ENCODE measurements at regions not wholly inside any gene's neighbourhood (a gene's known extent, or its start where the extent isn't known, plus 50 kb on each side); places are given as distances from the start of the nearest gene placed in this dataset.

DNA sequence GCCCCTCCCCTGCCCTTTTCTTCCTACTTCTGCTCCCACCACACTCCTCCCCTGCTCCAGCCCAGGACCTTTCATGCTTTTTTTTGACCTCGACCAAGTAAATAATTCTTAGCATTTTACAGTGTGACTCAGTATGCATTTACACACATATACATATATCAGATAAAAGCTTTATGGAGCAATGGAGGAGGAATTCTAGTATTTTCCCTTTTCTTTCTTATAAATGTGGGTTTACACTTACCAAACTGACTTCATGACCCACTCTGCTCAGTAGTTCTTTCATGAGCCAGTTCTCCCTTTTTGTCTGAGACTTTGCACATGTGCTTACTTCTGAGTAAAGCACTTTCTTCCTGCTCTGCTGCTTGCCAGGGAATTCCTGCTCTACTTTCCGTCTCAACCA, 111.8 kb upstream of the H2AZ1 start:
- Histone ChIP-seq H2BK15ac (ENCODE audit: low read depth, poor library complexity, severe bottlenecking) (no peak overlapping the region), H3K27ac (ENCODE audit: low read length, poor library complexity, severe bottlenecking) (no peak overlapping the region), H3K4ac (ENCODE audit: low read depth in 1 of 2, low read length in 2 of 2) (no peak overlapping the region), H3K23ac (ENCODE audit: low read length in 2 of 2) (no peak overlapping the region), H3K4me1 (ENCODE audit: control insufficient read depth, insufficient read depth, low read depth, low read length) (peaks cover 1% of the 10 kb centered on the region), H3K9me3 (ENCODE audit: control insufficient read depth, low read length) (no peaks in the 10 kb centered on the region), H2AFZ (ENCODE audit: low read depth, low read length) (no peak overlapping the region), H2BK5ac (ENCODE audit: low read depth, low read length, poor library complexity, severe bottlenecking) (no peak overlapping the region), H4K8ac (ENCODE audit: low read length) (no peak overlapping the region), H3K14ac (ENCODE audit: low read length in 2 of 2) (no peak overlapping the region), H4K91ac (ENCODE audit: low read length) (no peak overlapping the region), H3K18ac (ENCODE audit: low read depth in 1 of 2, low read length in 2 of 2) (no peak overlapping the region), H3K4me3 (ENCODE audit: insufficient read depth in 1 of 2, low read depth in 1 of 2, low read length in 2 of 2) (no peak overlapping the region), H3K4me2 (ENCODE audit: low read length, poor library complexity, severe bottlenecking) (no peak overlapping the region), H2BK120ac (ENCODE audit: low read depth, low read length) (no peak overlapping the region), H3K79me1 (replicated peaks; ENCODE audit: low read length, poor library complexity, severe bottlenecking) (no peaks in the 10 kb centered on the region), H3K36me3 (ENCODE audit: control insufficient read depth in 1 of 2, insufficient read depth in 2 of 2, low read depth in 1 of 2, low read length in 2 of 2) (no peaks in the 10 kb centered on the region), H3K9ac (ENCODE audit: low read length) (no peak overlapping the region), H2AK5ac (ENCODE audit: low read length, severe bottlenecking) (no peak overlapping the region), H2BK12ac (ENCODE audit: low read length in 2 of 2) (no peak overlapping the region), H3K27me3 (ENCODE audit: control insufficient read depth in 1 of 2, insufficient read depth in 1 of 2, low read length in 2 of 2) (no peaks in the 10 kb centered on the region)
- WGBS: 23% methylated on average over 1 of the region's 2 CpGs
- DNase-seq: peak; percentile 56

DNA sequence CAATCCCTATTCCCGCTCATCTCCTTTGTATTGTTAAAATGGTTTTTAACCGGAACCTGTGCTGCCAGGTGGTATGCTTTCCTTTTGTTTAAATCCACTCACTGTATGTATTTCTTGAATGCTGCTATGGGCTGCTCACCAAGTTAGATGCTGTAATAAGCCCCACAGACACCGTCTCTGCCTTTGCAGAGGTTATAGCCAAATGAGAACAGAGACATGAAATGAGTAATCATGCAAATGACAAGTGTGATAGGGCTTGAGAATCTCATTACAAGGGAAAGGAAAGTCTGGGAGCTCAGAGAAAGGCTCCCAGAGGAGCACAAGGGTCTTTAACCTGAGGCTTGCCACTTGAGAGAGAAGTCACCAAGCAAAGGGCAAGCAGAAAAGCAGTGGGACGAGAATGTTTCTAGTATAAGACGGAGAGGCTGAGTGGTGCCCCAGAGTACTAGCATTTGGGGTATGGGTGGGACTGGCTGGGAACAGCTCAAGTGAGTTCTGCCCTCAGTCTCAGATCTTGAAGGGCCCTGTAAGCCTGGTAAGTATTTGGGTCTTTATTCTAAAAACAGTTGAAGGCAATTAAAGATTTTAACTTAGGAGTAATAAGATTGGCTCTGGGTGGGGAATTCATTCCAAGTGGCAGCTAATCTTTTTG, 110.8 kb upstream of the H2AZ1 start:
- Histone ChIP-seq H2AFZ (ENCODE audit: low read depth, low read length) (no peak overlapping the region), H2BK12ac (ENCODE audit: low read length in 2 of 2) (no peak overlapping the region), H3K4me1 (ENCODE audit: control insufficient read depth, insufficient read depth, low read depth, low read length) (peaks cover 1% of the 10 kb centered on the region), H2BK120ac (ENCODE audit: low read depth, low read length) (no peak overlapping the region), H2BK15ac (ENCODE audit: low read depth, poor library complexity, severe bottlenecking) (no peak overlapping the region), H3K27ac (ENCODE audit: low read length, poor library complexity, severe bottlenecking) (no peak overlapping the region), H3K4me3 (ENCODE audit: insufficient read depth in 1 of 2, low read depth in 1 of 2, low read length in 2 of 2) (no peak overlapping the region), H2AK5ac (ENCODE audit: low read length, severe bottlenecking) (no peak overlapping the region), H3K4me2 (ENCODE audit: low read length, poor library complexity, severe bottlenecking) (no peak overlapping the region), H4K8ac (ENCODE audit: low read length) (no peak overlapping the region), H3K27me3 (ENCODE audit: control insufficient read depth in 1 of 2, insufficient read depth in 1 of 2, low read length in 2 of 2) (no peaks in the 10 kb centered on the region), H3K4ac (ENCODE audit: low read depth in 1 of 2, low read length in 2 of 2) (peak overlapping the region in 1 of 2 experiments; percentile 51), H3K18ac (ENCODE audit: low read depth in 1 of 2, low read length in 2 of 2) (no peak overlapping the region), H4K91ac (ENCODE audit: low read length) (peak overlapping the region; percentile 27), H3K23ac (ENCODE audit: low read length in 2 of 2) (no peak overlapping the region), H3K36me3 (ENCODE audit: control insufficient read depth in 1 of 2, insufficient read depth in 2 of 2, low read depth in 1 of 2, low read length in 2 of 2) (no peaks in the 10 kb centered on the region), H3K9me3 (ENCODE audit: control insufficient read depth, low read length) (no peaks in the 10 kb centered on the region), H3K14ac (ENCODE audit: low read length in 2 of 2) (no peak overlapping the region), H2BK5ac (ENCODE audit: low read depth, low read length, poor library complexity, severe bottlenecking) (no peak overlapping the region), H3K9ac (ENCODE audit: low read length) (no peak overlapping the region), H3K79me1 (replicated peaks; ENCODE audit: low read length, poor library complexity, severe bottlenecking) (no peaks in the 10 kb centered on the region)
- 92% methylated on average over 5 of the region's 5 CpGs for WGBS
- no peak for DNase-seq

DNA sequence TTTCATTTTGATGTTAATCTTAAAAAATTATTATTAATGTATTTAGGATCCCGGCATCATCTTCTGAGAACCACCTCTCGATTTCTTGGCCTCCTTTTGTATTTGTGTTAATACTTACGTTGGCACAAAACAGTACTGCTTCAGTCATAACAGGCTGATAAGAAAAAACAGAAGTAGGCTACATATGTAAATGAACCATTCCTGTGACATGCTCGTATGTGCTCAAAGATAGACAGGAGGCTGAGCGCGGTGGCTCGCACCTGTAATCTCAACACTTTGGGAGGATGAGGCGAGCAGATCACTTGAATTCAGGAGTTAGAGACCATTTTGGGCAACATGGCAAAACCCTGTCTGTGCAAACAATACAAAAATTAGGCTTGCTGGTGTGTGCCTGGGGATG, 109.4 kb upstream of the H2AZ1 start:
- Histone ChIP-seq H3K4me1 (ENCODE audit: control insufficient read depth, insufficient read depth, low read depth, low read length) (peaks cover 1% of the 10 kb centered on the region), H3K27me3 (ENCODE audit: control insufficient read depth in 1 of 2, insufficient read depth in 1 of 2, low read length in 2 of 2) (no peaks in the 10 kb centered on the region), H3K9me3 (ENCODE audit: control insufficient read depth, low read length) (no peaks in the 10 kb centered on the region), H2BK5ac (ENCODE audit: low read depth, low read length, poor library complexity, severe bottlenecking) (no peak overlapping the region), H2BK15ac (ENCODE audit: low read depth, poor library complexity, severe bottlenecking) (no peak overlapping the region), H3K27ac (ENCODE audit: low read length, poor library complexity, severe bottlenecking) (no peak overlapping the region), H3K36me3 (ENCODE audit: control insufficient read depth in 1 of 2, insufficient read depth in 2 of 2, low read depth in 1 of 2, low read length in 2 of 2) (no peaks in the 10 kb centered on the region), H3K4ac (ENCODE audit: low read depth in 1 of 2, low read length in 2 of 2) (no peak overlapping the region), H3K9ac (ENCODE audit: low read length) (no peak overlapping the region), H2BK120ac (ENCODE audit: low read depth, low read length) (no peak overlapping the region), H3K79me1 (replicated peaks; ENCODE audit: low read length, poor library complexity, severe bottlenecking) (no peaks in the 10 kb centered on the region), H3K14ac (ENCODE audit: low read length in 2 of 2) (no peak overlapping the region), H4K91ac (ENCODE audit: low read length) (no peak overlapping the region), H2AFZ (ENCODE audit: low read depth, low read length) (no peak overlapping the region), H2AK5ac (ENCODE audit: low read length, severe bottlenecking) (no peak overlapping the region), H4K8ac (ENCODE audit: low read length) (no peak overlapping the region), H3K4me3 (ENCODE audit: insufficient read depth in 1 of 2, low read depth in 1 of 2, low read length in 2 of 2) (no peak overlapping the region), H3K18ac (ENCODE audit: low read depth in 1 of 2, low read length in 2 of 2) (no peak overlapping the region), H3K4me2 (ENCODE audit: low read length, poor library complexity, severe bottlenecking) (no peak overlapping the region), H2BK12ac (ENCODE audit: low read length in 2 of 2) (no peak overlapping the region), H3K23ac (ENCODE audit: low read length in 2 of 2) (no peak overlapping the region)
- no peak for DNase-seq
- 97% methylated on average over 7 of the region's 8 CpGs for WGBS

GRCh38 chr4:100056701-100057100, 106.6 kb upstream of the H2AZ1 start:
- no peak overlapping the region for H2BK12ac ChIP-seq (ENCODE audit: low read length in 2 of 2)
- H3K18ac ChIP-seq (ENCODE audit: low read depth in 1 of 2, low read length in 2 of 2): no peak overlapping the region
- no peak overlapping the region for H3K4ac ChIP-seq (ENCODE audit: low read depth in 1 of 2, low read length in 2 of 2)
- H2BK120ac ChIP-seq (ENCODE audit: low read depth, low read length): no peak overlapping the region
- no peak overlapping the region for H4K8ac ChIP-seq (ENCODE audit: low read length)
- H3K23ac ChIP-seq (ENCODE audit: low read length in 2 of 2): no peak overlapping the region
- H2BK15ac ChIP-seq (ENCODE audit: low read depth, poor library complexity, severe bottlenecking): no peak overlapping the region
- H4K91ac ChIP-seq (ENCODE audit: low read length): no peak overlapping the region
- no peak overlapping the region for H3K4me2 ChIP-seq (ENCODE audit: low read length, poor library complexity, severe bottlenecking)
- H2AFZ ChIP-seq (ENCODE audit: low read depth, low read length): no peak overlapping the region
- no peak overlapping the region for H2AK5ac ChIP-seq (ENCODE audit: low read length, severe bottlenecking)
- no peak for DNase-seq
- no peak overlapping the region for H3K14ac ChIP-seq (ENCODE audit: low read length in 2 of 2)
- H3K4me3 ChIP-seq (ENCODE audit: insufficient read depth in 1 of 2, low read depth in 1 of 2, low read length in 2 of 2): no peak overlapping the region
- no peaks in the 10 kb centered on the region for H3K27me3 ChIP-seq (ENCODE audit: control insufficient read depth in 1 of 2, insufficient read depth in 1 of 2, low read length in 2 of 2)
- H3K27ac ChIP-seq (ENCODE audit: low read length, poor library complexity, severe bottlenecking): no peak overlapping the region
- H3K4me1 ChIP-seq (ENCODE audit: control insufficient read depth, insufficient read depth, low read depth, low read length): peaks cover under 1% of the 10 kb centered on the region
- no peaks in the 10 kb centered on the region for H3K36me3 ChIP-seq (ENCODE audit: control insufficient read depth in 1 of 2, insufficient read depth in 2 of 2, low read depth in 1 of 2, low read length in 2 of 2)
- H3K9me3 ChIP-seq (ENCODE audit: control insufficient read depth, low read length): no peaks in the 10 kb centered on the region
- 100% methylated on average over 3 of the region's 3 CpGs for WGBS
- H2BK5ac ChIP-seq (ENCODE audit: low read depth, low read length, poor library complexity, severe bottlenecking): no peak overlapping the region
- H3K79me1 ChIP-seq (replicated peaks; ENCODE audit: low read length, poor library complexity, severe bottlenecking): no peaks in the 10 kb centered on the region
- no peak overlapping the region for H3K9ac ChIP-seq (ENCODE audit: low read length)

Data from mesenchymal stem cell (in vitro differentiated cells and primary cell).